HS-5 (cell line): ENCODE measurements at regions not wholly inside any gene's neighbourhood (a gene's known extent, or its start where the extent isn't known, plus 50 kb on each side); places are given as distances from the start of the nearest gene placed in this dataset.
"Not testable (repeated sequence)": the region's sequence is repeated elsewhere in the genome, so short reads cannot be mapped to it uniquely, and the experiment has no call there.

Experiments used
- DNase-seq: peaks from one replicate; pipeline ENCODE4 v3.0.0-alpha.2; 2012; ENCODE audit warnings: low read depth

DNA sequence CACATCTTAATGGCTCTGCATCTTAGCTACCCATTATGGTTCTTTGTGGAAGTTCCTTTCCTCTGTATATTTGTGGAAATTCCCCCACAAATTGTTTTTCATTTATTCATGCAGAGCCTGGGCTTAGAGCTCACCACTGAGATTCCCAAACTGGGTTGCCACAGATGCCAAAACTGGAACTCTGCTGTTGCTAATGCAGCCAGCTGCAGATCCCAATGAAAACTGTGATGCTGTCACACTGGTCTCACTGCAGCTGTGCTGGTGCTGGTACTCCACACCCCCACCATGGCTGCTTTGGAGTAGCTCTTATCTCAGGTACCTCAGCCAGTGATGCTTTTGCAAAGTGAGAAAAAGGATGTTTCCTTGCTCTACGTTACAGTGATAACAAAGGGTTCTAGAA lies 87.7 kb downstream of the DCK start:
- DNase-seq, result no peak

DNA sequence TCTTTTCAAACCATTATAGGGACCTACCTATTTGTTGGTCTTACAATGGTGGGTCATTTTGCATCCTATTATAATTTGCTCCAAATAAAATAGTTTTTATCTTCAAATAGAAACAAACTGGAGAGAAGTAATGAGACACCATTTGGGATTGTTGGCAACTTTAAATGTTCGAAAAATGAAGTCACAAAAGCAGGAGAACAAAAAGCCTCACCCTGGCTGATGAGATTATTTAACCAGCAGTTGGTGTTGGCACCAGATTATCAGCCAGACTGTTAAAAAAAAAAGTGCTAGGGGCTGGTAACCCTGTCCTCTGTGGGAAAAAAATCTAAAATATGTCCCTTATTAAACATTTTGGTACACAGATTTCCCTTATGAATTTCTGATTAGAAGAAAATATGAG lies 100.3 kb downstream of the DCK start:
- no peak for DNase-seq

DNA sequence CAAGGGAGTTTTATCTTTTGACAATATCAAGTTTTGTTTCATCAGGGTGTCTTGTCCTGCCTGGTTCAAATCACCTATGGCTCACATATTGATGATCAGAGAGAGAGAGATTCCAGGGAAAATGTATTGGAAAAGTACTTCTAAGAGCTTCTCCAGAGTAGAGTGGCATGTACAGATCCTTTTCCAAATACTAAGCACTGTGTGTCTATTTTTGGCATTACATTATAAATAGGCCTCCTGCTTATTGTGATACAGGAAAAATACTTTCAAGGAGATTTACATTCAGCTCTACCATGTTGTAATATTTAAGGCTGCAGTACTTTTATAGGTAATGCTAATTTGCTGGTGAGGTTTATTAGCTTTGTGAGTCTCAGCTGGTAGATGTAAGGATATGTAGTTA lies 100.8 kb downstream of the DCK start:
- DNase-seq, result no peak

DNA sequence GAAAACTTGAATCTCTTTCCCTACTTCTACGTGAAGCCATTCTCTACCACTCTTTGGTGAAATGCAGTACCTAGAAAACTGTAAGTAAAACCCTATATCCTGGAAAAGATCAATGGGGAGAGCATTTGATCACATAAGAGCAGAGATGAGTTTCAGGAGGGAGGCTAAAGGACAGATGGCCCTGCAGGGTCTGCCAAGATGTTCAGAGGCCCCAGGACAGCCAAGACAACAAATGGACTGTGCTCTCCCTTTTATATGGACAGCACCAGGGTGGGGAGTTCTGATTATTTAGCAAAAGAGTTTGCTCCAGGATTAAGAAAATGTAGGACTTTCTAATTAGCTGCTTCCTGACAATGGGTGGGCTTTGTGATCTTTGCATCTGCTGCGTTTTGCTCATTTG lies 101.7 kb downstream of the DCK start:
- DNase-seq, result no peak

DNA sequence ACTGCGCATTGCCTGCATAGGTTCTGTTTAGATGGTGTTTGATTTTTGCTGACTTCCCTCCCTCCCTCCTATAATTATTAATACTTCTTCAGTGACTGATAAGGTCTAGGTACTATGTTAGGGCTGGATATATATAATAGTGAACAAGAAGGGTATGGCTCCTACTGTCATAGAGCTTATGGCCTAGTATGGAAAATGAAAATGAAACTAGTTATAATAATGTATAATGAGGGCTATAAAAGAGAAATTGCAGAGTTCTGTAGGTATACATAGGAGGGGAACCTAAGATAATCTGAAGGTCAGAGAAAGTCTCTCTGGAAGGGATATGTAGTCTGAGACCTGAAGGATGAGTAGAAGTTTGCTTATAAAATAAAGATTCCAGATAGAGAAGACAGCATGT lies 102.1 kb downstream of the DCK start:
- no peak for DNase-seq

DNA sequence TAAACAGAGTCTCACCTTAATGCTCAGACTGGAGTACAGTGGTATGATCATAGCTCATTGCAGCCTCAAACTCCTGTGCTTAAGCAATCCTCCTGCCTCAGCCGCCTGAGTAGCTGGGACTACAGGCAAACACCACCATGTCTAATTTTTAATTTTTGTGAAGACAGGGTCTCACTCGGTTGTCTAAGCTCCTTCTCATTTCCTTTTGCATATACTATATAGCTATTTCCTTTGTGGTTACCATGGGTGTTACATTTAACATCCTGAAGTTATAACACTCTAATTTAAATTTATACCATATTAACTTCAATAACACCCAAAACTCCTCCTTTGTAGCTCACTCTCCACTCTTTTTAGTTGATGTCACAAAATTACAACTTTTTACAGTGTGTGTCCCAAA lies 114.3 kb downstream of the DCK start:
- no peak for DNase-seq

DNA sequence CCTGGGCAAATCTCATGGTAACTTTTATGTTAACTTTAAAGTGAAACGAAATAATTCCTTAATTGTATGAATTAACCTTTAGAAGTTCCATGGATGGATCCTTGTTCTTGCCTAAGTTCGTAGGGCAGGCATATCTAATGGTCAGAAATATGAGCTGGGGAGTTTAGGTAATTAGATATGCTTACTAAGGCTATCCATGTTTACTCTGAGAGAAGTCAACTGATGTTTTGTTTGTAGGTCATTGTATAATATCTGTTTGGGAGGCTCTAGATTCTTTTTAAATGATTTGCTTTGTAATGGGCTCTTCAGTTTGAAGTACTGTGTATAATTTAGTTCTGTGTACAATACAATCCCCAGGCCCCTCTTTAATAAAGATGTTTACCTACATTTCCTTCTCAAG lies 117.0 kb downstream of the DCK start:
- no peak for DNase-seq

DNA sequence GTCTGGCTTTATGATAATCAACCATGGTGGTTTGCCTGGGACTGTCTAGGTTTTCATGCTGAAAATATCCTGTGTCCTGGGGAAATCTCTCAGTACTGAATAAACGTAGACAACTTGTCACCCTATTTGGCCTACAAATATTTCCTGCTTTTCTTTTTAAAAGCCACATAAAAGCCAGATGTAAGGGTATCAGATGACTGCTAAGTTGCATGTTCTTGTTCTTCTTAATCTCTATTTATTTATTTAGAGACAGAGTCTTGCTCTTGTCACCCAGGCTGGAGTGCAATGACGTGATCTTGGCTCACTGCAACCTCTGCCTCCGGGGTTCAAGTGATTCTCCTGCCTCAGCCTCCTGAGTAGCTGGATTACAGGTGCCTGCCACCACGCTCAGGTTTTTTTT lies 117.7 kb downstream of the DCK start:
- not testable (repeated sequence) for DNase-seq

DNA sequence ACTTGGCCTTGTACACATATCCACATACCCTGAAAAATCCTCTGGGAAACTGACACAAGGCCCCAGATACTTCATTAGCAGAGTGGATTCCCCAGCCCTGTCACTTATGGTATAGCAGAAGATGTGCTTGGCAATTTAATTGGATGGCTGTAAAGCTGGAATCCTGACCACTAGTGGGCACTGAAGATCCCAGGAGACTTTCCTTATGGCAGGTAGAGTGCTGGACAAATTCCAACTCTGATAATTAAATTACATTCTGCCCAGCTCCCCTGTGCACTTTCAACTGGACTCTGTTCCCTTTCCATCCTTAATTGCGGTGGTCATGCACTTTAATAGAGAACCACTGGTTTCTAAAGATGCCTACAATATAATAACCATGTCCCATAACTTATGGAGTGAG lies 119.8 kb downstream of the DCK start:
- no peak for DNase-seq

DNA sequence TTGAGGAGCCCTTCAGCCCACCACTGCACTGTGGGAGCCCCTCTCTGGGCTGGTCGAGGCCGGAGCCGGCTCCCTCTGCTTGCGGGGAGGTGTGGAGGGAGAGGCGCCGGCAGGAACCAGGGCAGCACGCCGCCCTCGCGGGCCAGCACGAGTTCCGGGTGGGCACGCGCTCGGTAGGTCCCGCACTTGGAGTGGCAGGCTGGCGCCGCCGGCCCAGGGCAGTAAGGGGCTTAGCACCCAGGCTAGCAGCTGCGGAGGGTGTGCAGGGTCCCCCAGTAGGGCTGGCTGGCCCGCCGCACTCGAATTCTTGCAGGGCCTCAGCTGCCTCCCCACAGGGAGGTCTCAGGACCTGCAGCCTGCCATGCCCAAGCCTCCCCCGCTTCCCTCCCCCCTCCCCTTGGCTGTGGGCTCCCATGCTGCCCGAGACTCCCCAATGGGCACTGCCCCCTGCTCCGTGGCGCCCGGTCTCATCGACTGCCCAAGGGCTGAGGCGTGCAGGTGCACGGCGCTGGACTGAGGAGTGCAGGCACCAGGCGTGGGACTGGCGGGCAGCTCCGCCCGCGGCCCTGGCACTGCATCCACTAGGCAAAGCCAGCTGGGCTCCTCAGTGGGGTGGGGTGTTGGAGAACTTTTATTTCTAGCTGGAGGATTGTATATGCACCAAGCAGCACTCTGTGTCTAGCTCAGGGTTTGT lies 127.5 kb downstream of the DCK start:
- DNase-seq, result no peak

DNA sequence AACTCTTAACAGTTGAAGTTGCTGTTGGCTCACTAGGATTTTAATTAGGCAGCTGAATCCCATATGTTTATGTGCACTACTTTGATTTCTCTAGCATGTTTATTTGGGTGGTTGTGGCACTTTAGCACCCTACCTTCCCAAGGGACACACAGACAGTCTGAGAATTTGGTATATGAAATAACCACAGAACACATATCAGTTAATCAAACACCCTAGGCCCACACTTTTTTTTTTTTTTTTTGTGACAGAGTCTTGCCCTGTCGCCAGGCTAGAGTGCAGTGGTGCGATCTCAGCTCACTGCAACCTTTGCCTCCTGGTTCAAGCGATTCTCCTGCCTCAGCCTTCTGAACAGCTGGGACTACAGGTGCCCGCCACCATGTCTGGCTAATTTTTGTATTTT lies 130.5 kb downstream of the DCK start:
- DNase-seq, result no peak

DNA sequence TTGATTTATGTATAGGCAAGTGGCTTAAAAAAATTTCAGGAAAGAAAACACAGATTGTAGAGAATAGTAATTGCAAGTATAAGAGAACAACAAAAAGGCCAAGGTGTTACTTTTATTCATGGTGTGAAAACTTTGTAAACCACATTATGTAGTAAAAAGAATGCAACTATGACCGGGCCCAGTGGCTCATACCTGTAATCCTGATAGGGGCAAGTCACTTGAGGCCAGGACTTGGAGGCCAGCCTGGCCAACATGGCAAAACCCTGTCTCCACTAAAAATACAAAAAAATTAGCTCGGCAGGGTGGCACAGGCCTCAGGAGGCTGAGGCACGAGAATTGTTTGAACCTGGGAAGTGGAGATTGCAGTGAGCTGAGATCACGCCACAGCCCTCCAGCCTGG lies 131.7 kb downstream of the DCK start:
- DNase-seq, result no peak

DNA sequence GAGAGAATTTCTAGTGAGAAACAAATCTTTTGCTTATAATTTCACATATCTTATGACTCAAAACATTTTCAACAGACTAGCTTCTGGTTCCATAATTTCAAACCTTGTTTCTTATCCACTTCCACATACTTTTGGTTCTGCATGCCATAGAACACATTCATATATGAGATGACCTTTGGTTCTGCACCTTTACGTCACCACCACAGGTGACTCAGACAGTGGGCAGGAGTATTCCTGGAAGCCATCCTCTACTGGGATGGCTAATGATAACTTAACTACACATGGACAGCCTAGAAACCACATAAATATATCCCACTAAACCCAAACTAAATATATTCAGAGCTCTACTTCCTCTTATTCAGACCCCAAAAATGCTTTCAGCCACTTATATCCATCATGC lies 133.3 kb downstream of the DCK start:
- peak; percentile 92 for DNase-seq

DNA sequence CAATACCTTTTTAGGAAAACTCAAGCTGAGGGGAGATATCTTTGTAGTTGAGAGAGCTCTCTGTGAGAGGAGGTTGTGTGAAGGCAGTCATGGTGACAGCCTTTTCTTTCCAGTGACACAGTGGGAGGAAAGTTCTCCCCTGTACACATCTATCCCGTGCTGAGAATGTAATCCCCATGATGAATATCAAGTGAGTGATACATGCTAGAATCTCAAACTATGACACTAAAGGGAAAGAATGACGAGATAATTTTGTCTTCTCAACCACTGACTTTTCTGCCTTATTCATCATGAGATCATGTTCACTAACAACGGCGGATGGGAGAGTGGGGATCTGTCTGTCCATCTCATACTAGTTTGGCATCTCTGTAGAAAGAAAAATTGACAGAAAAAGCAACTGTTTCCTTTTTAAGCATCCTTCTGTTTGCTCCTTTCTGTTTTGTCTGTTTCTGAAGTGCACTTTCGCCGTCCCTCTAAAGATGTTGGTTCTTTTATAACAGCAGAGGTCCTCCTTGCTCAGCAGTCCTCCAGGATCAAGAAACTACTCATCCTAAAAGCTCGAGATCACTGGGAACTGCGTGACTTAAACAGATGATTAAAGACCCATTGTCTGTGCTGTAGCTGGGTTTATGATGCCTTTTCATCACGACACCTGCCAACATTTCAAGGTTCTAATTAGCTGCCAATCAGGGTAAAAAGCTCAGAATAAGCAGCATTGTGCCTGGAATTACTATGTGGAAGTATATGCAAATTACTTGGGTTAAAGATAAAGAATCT lies 137.6 kb downstream of the DCK start:
- peak; percentile 65 for DNase-seq

DNA sequence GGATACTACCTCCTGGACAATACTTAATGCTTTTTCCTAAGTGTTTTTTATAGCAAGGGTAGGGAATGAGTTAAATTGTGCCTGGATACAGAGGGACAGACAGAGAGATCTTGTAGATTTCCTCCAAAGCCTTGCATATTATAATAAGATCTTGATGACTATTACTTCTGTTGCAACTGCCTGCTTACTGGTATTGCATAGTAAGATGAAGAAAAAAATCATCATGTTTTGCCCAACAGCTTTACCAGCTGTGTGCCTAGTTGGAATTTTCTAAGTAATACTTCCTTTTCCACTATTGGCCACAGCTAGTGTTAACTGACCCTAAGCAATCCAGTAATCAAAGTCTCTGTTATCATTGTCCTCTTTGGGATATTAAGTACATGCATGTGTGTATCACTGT lies 139.0 kb downstream of the DCK start:
- no peak for DNase-seq

DNA sequence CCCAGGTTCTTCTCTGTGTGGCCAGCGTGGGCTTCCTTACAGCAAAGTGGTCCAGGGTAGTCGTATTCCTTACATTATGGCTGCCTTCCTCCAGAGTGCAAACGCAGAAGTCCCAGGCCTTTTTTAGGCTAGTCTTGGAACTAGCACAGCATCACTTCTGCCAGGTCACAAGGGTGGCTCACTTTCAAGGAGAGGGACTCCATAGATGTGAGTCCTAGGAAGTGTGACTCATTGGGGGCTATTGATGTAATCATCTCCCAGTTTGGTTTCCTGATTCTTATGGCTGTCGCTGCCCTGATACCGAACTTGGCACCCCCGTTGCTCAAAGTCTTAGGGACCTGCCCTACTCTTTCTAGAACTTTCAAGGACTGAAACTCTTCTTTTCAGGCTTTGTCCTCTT lies 140.0 kb downstream of the DCK start:
- no peak for DNase-seq

DNA sequence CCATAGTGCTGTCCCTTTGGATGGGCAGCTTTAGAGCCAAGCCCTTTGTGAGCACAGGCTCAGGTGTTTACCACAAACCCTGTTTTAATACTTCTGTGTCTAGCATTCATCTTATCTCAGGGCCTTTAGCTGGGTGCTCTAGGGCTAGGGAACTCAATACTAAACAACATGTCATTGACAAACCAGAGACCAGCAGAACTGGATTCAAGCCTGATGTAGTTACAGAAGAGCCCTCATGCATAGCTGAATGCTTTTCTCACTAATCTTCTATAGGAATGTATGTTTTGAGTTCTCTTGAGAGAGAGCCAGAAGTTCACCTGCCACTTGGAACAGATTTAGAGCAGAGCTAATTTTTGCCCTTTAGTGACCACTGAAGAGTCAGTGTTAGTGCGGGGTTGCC lies 142.6 kb downstream of the DCK start:
- DNase-seq, result no peak

DNA sequence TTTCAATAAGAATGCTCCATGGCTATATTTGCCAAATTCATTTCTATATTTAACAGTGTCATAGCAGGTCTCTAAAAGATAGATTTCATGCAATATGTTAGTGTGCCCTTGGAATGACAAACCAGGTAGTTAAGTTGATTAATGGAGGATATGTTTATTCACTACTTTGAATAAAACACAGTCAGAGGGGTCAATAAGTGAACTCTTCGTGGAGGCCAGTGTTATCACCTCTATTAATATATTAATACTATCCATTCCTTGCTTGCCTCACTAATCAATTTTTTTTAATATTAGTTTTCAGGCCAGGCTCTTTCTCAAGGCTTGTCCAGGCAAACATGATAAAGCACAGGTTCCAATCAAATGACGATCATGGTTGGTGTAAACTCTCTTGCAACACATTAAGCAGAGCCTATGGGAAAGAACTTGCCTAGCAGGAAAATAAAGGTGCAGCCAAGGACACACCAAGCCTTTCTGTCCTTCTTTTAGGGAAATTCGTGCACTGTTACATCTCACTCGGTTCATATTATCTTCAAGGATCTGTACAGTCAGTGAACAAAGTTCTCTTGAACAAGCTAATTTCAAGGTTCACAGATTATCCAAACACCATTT lies 144.7 kb downstream of the DCK start:
- no peak for DNase-seq

DNA sequence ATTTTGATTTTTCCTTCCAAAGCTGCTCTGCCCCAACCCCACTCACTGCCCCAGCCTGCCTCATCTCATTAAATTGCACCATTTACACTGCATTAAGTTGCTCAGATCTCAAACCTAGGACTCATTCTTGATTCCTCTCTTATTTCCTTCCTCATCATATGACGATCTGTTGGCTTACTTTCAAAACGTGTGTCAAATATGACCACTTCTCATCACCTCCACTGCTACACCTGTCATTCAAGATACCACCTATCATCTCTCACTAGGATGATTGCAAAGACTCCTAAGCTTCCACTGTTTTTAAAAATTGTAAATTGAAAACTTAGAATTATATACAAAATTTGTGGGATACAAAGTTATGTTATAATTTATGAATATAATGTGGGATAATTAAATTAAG lies 147.1 kb downstream of the DCK start:
- no peak for DNase-seq

DNA sequence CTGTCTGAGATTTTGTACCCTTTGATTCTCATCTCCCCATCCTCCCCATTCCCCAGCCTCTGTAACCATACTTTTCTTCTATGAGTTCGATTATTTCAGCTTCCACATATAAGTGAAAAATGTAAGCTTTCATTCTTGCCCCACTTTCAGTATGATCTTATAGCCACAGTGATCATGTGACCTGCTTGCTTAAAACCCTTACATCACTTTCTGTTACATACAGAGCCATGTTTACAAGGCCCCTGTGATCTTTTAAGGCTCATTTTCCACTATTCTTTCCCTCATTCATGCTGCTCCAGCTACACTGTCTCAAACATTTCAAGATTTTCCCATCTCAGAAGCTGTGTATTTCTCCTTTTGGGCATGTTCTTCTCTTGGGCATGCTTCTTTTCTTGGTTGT lies 147.7 kb downstream of the DCK start:
- no peak for DNase-seq

DNA sequence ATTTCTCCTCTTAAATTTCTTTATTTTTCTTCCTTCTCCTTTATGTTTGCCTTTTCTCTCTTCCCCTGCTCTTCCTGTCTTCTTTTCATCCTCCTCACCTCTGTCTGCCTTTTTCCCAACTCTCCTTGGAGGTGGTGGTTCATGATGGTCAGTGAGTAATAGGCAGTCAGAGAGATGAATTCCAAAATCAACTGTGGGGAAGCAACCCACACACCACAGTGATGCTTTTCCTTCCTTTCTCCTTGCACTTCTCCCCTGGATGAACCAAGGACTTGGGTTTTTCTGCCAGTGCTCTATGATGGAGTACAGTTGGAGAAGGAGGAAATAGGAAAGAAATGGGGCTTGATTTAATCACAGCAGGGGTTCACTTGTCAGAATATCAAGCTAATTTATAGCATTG lies 153.8 kb downstream of the DCK start:
- no peak for DNase-seq

DNA sequence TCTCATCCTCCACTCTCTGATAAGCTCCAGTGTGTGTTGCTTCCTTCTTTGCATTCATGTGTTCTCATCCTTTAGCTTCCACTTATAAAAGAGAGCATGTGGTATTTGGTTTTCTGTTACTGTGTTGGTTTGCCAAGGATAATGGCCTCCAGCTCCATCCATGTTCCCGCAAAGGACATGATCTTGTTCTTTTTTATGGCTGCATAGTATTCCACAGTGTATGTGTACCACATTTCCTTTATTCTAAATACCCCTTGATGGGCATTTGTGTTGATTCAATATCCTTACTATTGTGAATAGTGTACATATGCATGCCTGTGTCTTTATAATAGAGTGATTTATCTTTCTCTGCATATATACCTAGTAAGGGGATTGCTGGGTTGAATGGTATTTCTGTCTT lies 155.1 kb downstream of the DCK start:
- no peak for DNase-seq

DNA sequence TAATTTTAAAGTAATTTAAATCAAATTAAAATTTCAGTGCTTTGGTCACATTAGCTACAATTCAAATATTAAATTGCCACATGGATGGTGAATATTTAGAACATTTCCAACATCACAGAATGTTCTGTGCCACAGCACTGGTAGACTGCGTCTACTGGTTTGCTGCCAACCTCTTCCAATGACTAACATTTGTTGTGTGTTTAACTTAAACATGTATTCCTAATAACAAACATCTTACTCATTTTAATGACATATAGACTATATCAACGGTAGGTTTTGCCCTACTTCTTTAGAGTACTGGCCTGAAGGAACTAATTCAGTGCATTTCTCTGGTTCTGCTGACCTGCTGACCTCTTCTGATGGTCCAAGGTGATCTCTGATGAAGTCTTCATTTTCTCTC lies 157.6 kb downstream of the DCK start:
- no peak for DNase-seq

DNA sequence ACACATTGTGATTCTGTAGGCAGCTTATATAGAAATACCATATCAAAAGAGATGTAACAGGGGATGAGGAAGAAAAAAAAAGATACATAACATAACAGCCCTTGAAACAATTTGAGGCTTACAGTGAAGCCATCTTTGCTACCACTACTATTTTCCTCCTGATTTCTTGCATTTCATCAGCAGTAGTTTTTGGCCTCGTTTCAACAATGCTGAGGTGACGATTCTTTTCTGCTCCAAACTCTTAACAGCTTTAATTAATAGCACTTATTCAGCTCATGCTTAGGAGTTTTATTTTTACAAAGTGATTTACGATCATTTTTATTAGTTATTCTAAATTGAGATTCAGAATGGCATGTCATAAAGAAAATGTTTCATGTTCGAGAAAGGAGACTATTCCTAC lies 163.2 kb downstream of the DCK start:
- DNase-seq, result no peak
